ENCODE measurements at regions not wholly inside any gene's neighbourhood (a gene's known extent, or its start where the extent isn't known, plus 50 kb on each side); places are given as distances from the start of the nearest gene placed in this dataset.

DNA sequence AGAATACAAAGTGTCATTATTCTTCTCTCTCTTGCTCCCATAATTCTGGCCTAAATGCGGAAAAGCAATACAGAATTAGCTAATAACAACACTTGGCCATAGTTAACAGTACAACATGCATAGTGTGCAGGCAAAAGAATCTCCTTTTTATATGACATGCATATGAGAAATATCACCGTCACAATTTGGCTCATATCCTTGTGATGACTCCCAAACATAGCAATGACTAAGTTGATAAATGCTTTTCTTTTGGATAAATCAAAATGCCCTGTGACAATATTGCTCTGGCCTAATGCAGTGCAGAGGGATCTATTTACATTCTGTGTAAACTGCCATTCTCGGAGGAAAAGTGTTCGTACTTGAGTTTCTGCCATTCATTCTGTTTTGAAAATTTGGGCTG is 121.9 kb upstream of the GHR start:
- TF ChIP-seq, protein P1, sequence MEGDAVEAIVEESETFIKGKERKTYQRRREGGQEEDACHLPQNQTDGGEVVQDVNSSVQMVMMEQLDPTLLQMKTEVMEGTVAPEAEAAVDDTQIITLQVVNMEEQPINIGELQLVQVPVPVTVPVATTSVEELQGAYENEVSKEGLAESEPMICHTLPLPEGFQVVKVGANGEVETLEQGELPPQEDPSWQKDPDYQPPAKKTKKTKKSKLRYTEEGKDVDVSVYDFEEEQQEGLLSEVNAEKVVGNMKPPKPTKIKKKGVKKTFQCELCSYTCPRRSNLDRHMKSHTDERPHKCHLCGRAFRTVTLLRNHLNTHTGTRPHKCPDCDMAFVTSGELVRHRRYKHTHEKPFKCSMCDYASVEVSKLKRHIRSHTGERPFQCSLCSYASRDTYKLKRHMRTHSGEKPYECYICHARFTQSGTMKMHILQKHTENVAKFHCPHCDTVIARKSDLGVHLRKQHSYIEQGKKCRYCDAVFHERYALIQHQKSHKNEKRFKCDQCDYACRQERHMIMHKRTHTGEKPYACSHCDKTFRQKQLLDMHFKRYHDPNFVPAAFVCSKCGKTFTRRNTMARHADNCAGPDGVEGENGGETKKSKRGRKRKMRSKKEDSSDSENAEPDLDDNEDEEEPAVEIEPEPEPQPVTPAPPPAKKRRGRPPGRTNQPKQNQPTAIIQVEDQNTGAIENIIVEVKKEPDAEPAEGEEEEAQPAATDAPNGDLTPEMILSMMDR (conservative IDR thresholded peaks at IDR 0.05; ENCODE audit: low read length): no peak
- no peak for TF ChIP-seq EZH2phosphoT487 (IDR thresholded peaks at IDR 0.05; ENCODE audit: borderline replicate concordance)
